C4-2B (cell line): ENCODE measurements at regions not wholly inside any gene's neighbourhood (a gene's known extent, or its start where the extent isn't known, plus 50 kb on each side); places are given as distances from the start of the nearest gene placed in this dataset.

Experiments used
- ZFX ChIP-seq: fragments of 450-650 bp; IDR thresholded peaks from 2 replicates; pipeline ENCODE4 v1.6.1; 2017
- TF ChIP-seq, protein P1 (sequence below): fragments of 450-650 bp; conservative IDR thresholded peaks from 2 replicates; pipeline ENCODE4 v1.5.1; 2017; ENCODE audit warnings: mild to moderate bottlenecking

DNA sequence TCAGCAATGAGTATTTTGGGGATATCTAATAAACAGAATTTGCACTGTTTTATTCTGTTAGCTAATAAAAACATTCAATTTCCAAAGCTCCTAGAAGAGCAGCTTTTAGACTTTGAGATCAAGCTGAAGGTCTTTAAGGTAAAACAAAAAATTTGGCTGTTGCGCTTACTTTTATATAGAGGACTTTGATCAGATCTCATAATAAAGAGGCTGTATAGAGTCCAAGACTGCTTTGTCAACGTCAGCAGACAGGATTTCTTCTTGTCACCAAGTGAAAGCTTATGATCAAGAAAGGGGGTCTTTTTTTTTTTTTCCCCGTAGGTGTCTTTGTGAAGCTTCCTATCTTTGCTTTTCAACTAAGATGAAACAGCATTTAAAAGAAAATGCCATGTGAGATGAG is 556.5 kb upstream of the SLC35B3 start:
- TF ChIP-seq, protein P1, sequence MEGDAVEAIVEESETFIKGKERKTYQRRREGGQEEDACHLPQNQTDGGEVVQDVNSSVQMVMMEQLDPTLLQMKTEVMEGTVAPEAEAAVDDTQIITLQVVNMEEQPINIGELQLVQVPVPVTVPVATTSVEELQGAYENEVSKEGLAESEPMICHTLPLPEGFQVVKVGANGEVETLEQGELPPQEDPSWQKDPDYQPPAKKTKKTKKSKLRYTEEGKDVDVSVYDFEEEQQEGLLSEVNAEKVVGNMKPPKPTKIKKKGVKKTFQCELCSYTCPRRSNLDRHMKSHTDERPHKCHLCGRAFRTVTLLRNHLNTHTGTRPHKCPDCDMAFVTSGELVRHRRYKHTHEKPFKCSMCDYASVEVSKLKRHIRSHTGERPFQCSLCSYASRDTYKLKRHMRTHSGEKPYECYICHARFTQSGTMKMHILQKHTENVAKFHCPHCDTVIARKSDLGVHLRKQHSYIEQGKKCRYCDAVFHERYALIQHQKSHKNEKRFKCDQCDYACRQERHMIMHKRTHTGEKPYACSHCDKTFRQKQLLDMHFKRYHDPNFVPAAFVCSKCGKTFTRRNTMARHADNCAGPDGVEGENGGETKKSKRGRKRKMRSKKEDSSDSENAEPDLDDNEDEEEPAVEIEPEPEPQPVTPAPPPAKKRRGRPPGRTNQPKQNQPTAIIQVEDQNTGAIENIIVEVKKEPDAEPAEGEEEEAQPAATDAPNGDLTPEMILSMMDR = no peak
- TF ChIP-seq ZFX = no peak
